ENCODE measurements at regions not wholly inside any gene's neighbourhood (a gene's known extent, or its start where the extent isn't known, plus 50 kb on each side); places are given as distances from the start of the nearest gene placed in this dataset.
"Not testable (repeated sequence)": the region's sequence is repeated elsewhere in the genome, so short reads cannot be mapped to it uniquely, and the experiment has no call there.

- Mint-ChIP-seq H3K4me3 (no peak overlapping the region), H3K27ac (no peak overlapping the region), H3K27me3 (peaks cover 0 to 5% of the 10 kb centered on the region in 2 donors), H3K36me3 (no peaks in the 10 kb centered on the region), H3K4me1 (no peaks in the 10 kb centered on the region), H3K9me3 (peaks cover 0 to 4% (median 2%) of the 10 kb centered on the region in 5 donors)
- no peak overlapping the region for H3K4me3 ChIP-seq (ENCODE audit: low read length)
- no peaks in the 10 kb centered on the region for H3K4me1 ChIP-seq (ENCODE audit: insufficient read depth, low read length)
- no peaks in the 10 kb centered on the region for H3K9me3 ChIP-seq (ENCODE audit: low read length)
- POLR2A ChIA-PET: no interaction called here
- no peak overlapping the region for H3K27ac ChIP-seq (ENCODE audit: low read depth, low read length)
- H3K36me3 ChIP-seq (ENCODE audit: insufficient read depth, low read length): no peaks in the 10 kb centered on the region
- CTCF ChIA-PET: no interaction called here
- no peaks in the 10 kb centered on the region for H3K27me3 ChIP-seq (ENCODE audit: insufficient read depth, low read length, poor library complexity, severe bottlenecking)
- DNase-seq: no peak
These were observed 290.1 kb upstream of the KIAA1217 start for GRCh38 chr10:23918839-23919238.

- Histone ChIP-seq H3K4me1 (ENCODE audit: insufficient read depth, low read length) (no peaks in the 10 kb centered on the region), H3K27ac (ENCODE audit: low read depth, low read length) (no peak overlapping the region), H3K36me3 (ENCODE audit: insufficient read depth, low read length) (no peaks in the 10 kb centered on the region), H3K27me3 (ENCODE audit: insufficient read depth, low read length, poor library complexity, severe bottlenecking) (no peaks in the 10 kb centered on the region), H3K4me3 (ENCODE audit: low read length) (no peak overlapping the region), H3K9me3 (ENCODE audit: low read length) (no peaks in the 10 kb centered on the region)
- CTCF ChIA-PET: no interaction called here
- H3K4me3 Mint-ChIP-seq: no peak overlapping the region
- POLR2A ChIA-PET: no interaction called here
- peaks cover 0 to 4% (median 0%) of the 10 kb centered on the region in 5 donors for H3K9me3 Mint-ChIP-seq
- no peaks in the 10 kb centered on the region for H3K36me3 Mint-ChIP-seq
- H3K27ac Mint-ChIP-seq: no peak overlapping the region
- DNase-seq: no peak
- H3K4me1 Mint-ChIP-seq: no peaks in the 10 kb centered on the region
- no peaks in the 10 kb centered on the region for H3K27me3 Mint-ChIP-seq
These were observed 281.2 kb upstream of the KIAA1217 start for GRCh38 chr10:23927576-23928325.

GRCh38 chr10:23934023-23934422, 274.9 kb upstream of the KIAA1217 start:
- CTCF ChIA-PET; DNase-seq; H3K9me3 Mint-ChIP-seq; H3K36me3 Mint-ChIP-seq; H3K36me3 ChIP-seq (ENCODE audit: insufficient read depth, low read length); H3K4me1 ChIP-seq (ENCODE audit: insufficient read depth, low read length); POLR2A ChIA-PET; H3K9me3 ChIP-seq (ENCODE audit: low read length); H3K27ac ChIP-seq (ENCODE audit: low read depth, low read length); H3K27me3 ChIP-seq (ENCODE audit: insufficient read depth, low read length, poor library complexity, severe bottlenecking); H3K4me3 ChIP-seq (ENCODE audit: low read length); H3K27me3 Mint-ChIP-seq; H3K27ac Mint-ChIP-seq; H3K4me1 Mint-ChIP-seq; H3K4me3 Mint-ChIP-seq: not testable (repeated sequence)

- CTCF ChIA-PET: no interaction called here
- Histone ChIP-seq H3K4me1 (ENCODE audit: insufficient read depth, low read length) (no peaks in the 10 kb centered on the region), H3K27me3 (ENCODE audit: insufficient read depth, low read length, poor library complexity, severe bottlenecking) (no peaks in the 10 kb centered on the region), H3K27ac (ENCODE audit: low read depth, low read length) (no peak overlapping the region), H3K36me3 (ENCODE audit: insufficient read depth, low read length) (no peaks in the 10 kb centered on the region), H3K9me3 (ENCODE audit: low read length) (no peaks in the 10 kb centered on the region), H3K4me3 (ENCODE audit: low read length) (no peak overlapping the region)
- Mint-ChIP-seq H3K27me3 (no peaks in the 10 kb centered on the region), H3K9me3 (peaks cover 0 to 14% (median 2%) of the 10 kb centered on the region in 5 donors), H3K36me3 (no peaks in the 10 kb centered on the region), H3K4me3 (no peak overlapping the region), H3K27ac (no peak overlapping the region), H3K4me1 (no peaks in the 10 kb centered on the region)
- no peak for DNase-seq
- POLR2A ChIA-PET: no interaction called here
These were observed 263.1 kb upstream of the KIAA1217 start for GRCh38 chr10:23945845-23946244.

- Mint-ChIP-seq H3K4me1 (no peaks in the 10 kb centered on the region), H3K27ac (no peak overlapping the region), H3K36me3 (no peaks in the 10 kb centered on the region), H3K4me3 (no peak overlapping the region), H3K9me3 (peaks cover 0 to 19% (median 2%) of the 10 kb centered on the region in 5 donors), H3K27me3 (no peaks in the 10 kb centered on the region)
- CTCF ChIA-PET: no interaction called here
- no peaks in the 10 kb centered on the region for H3K27me3 ChIP-seq (ENCODE audit: insufficient read depth, low read length, poor library complexity, severe bottlenecking)
- no peaks in the 10 kb centered on the region for H3K4me1 ChIP-seq (ENCODE audit: insufficient read depth, low read length)
- no peak overlapping the region for H3K27ac ChIP-seq (ENCODE audit: low read depth, low read length)
- H3K9me3 ChIP-seq (ENCODE audit: low read length): no peaks in the 10 kb centered on the region
- no peak for DNase-seq
- no peaks in the 10 kb centered on the region for H3K36me3 ChIP-seq (ENCODE audit: insufficient read depth, low read length)
- POLR2A ChIA-PET: no interaction called here
- H3K4me3 ChIP-seq (ENCODE audit: low read length): no peak overlapping the region
These were observed 257.1 kb upstream of the KIAA1217 start for GRCh38 chr10:23951841-23952240.

GRCh38 chr10:23955456-23956225, 253.3 kb upstream of the KIAA1217 start:
- H3K4me1 Mint-ChIP-seq: no peaks in the 10 kb centered on the region
- H3K9me3 Mint-ChIP-seq: peaks cover 0 to 12% (median 1%) of the 10 kb centered on the region in 5 donors
- no peaks in the 10 kb centered on the region for H3K36me3 Mint-ChIP-seq
- no peaks in the 10 kb centered on the region for H3K27me3 Mint-ChIP-seq
- Histone ChIP-seq H3K4me1 (ENCODE audit: insufficient read depth, low read length) (no peaks in the 10 kb centered on the region), H3K36me3 (ENCODE audit: insufficient read depth, low read length) (no peaks in the 10 kb centered on the region), H3K4me3 (ENCODE audit: low read length) (no peak overlapping the region), H3K27ac (ENCODE audit: low read depth, low read length) (no peak overlapping the region), H3K9me3 (ENCODE audit: low read length) (no peaks in the 10 kb centered on the region), H3K27me3 (ENCODE audit: insufficient read depth, low read length, poor library complexity, severe bottlenecking) (no peaks in the 10 kb centered on the region)
- no peak for DNase-seq
- no peak overlapping the region for H3K27ac Mint-ChIP-seq
- CTCF ChIA-PET: no interaction called here
- H3K4me3 Mint-ChIP-seq: no peak overlapping the region
- POLR2A ChIA-PET: no interaction called here

- no peaks in the 10 kb centered on the region for H3K27me3 ChIP-seq (ENCODE audit: insufficient read depth, low read length, poor library complexity, severe bottlenecking)
- Mint-ChIP-seq H3K9me3 (peaks cover 0 to 5% (median 0%) of the 10 kb centered on the region in 5 donors), H3K27ac (no peak overlapping the region), H3K4me3 (no peak overlapping the region), H3K4me1 (no peaks in the 10 kb centered on the region), H3K36me3 (no peaks in the 10 kb centered on the region), H3K27me3 (no peaks in the 10 kb centered on the region)
- no peaks in the 10 kb centered on the region for H3K4me1 ChIP-seq (ENCODE audit: insufficient read depth, low read length)
- CTCF ChIA-PET: no interaction called here
- no peak for DNase-seq
- no peak overlapping the region for H3K4me3 ChIP-seq (ENCODE audit: low read length)
- POLR2A ChIA-PET: no interaction called here
- no peaks in the 10 kb centered on the region for H3K9me3 ChIP-seq (ENCODE audit: low read length)
- H3K27ac ChIP-seq (ENCODE audit: low read depth, low read length): no peak overlapping the region
- no peaks in the 10 kb centered on the region for H3K36me3 ChIP-seq (ENCODE audit: insufficient read depth, low read length)
These were observed 243.8 kb upstream of the KIAA1217 start for GRCh38 chr10:23965123-23965522.

- ChIA-PET CTCF (no interaction called here), POLR2A (no interaction called here)
- no peaks in the 10 kb centered on the region for H3K36me3 ChIP-seq (ENCODE audit: insufficient read depth, low read length)
- H3K27ac Mint-ChIP-seq: no peak overlapping the region
- peaks cover 0 to 5% (median 2%) of the 10 kb centered on the region in 5 donors for H3K9me3 Mint-ChIP-seq
- H3K27me3 ChIP-seq (ENCODE audit: insufficient read depth, low read length, poor library complexity, severe bottlenecking): no peaks in the 10 kb centered on the region
- no peaks in the 10 kb centered on the region for H3K36me3 Mint-ChIP-seq
- no peaks in the 10 kb centered on the region for H3K4me1 ChIP-seq (ENCODE audit: insufficient read depth, low read length)
- H3K4me1 Mint-ChIP-seq: no peaks in the 10 kb centered on the region
- H3K4me3 Mint-ChIP-seq: no peak overlapping the region
- no peak overlapping the region for H3K27ac ChIP-seq (ENCODE audit: low read depth, low read length)
- no peaks in the 10 kb centered on the region for H3K9me3 ChIP-seq (ENCODE audit: low read length)
- peaks cover 0 to 4% of the 10 kb centered on the region in 2 donors for H3K27me3 Mint-ChIP-seq
- DNase-seq: no peak
- no peak overlapping the region for H3K4me3 ChIP-seq (ENCODE audit: low read length)
These were observed 243.1 kb upstream of the KIAA1217 start for GRCh38 chr10:23965880-23966279.
